Progenitor cell of endocrine pancreas (in vitro differentiated cells): ENCODE measurements at regions not wholly inside any gene's neighbourhood (a gene's known extent, or its start where the extent isn't known, plus 50 kb on each side); places are given as distances from the start of the nearest gene placed in this dataset.

Source experiments
- DNase-seq: peaks from one replicate; pipeline ENCODE4 v3.0.0; 2021; ENCODE audit warnings: low spot score; ENCODE audit not compliant: unreplicated experiment
- H3K27ac Mint-ChIP-seq: 2 replicates; pipeline ENCODE4 v1.8.0; 2021; ENCODE audit warnings: mild to moderate bottlenecking, moderate library complexity, mixed read lengths
- H3K27me3 Mint-ChIP-seq: 2 replicates; pipeline ENCODE4 v1.8.0; 2021; ENCODE audit warnings: mixed read lengths
- H3K36me3 Mint-ChIP-seq: 2 replicates; pipeline ENCODE4 v1.8.0; 2022; ENCODE audit warnings: mixed read lengths; ENCODE audit not compliant: insufficient read depth
- H3K4me1 Mint-ChIP-seq: 2 replicates; pipeline ENCODE4 v1.8.0; 2021; ENCODE audit warnings: low read depth, mixed read lengths
- H3K4me3 Mint-ChIP-seq: 2 replicates; pipeline ENCODE4 v1.8.0; 2021; ENCODE audit warnings: low read depth, mild to moderate bottlenecking, moderate library complexity, mixed read lengths
- H3K9me3 Mint-ChIP-seq: 2 replicates; pipeline ENCODE4 v1.8.0; 2021; ENCODE audit warnings: low read depth, mixed read lengths
- CTCF ChIP-seq: fragments of 200-600 bp; sonication (generic); IDR thresholded peaks from one replicate; pipeline ENCODE4 v1.5.0; 2021; ENCODE audit warnings: antibody characterized with exemption, mild to moderate bottlenecking; ENCODE audit not compliant: unreplicated experiment

DNA sequence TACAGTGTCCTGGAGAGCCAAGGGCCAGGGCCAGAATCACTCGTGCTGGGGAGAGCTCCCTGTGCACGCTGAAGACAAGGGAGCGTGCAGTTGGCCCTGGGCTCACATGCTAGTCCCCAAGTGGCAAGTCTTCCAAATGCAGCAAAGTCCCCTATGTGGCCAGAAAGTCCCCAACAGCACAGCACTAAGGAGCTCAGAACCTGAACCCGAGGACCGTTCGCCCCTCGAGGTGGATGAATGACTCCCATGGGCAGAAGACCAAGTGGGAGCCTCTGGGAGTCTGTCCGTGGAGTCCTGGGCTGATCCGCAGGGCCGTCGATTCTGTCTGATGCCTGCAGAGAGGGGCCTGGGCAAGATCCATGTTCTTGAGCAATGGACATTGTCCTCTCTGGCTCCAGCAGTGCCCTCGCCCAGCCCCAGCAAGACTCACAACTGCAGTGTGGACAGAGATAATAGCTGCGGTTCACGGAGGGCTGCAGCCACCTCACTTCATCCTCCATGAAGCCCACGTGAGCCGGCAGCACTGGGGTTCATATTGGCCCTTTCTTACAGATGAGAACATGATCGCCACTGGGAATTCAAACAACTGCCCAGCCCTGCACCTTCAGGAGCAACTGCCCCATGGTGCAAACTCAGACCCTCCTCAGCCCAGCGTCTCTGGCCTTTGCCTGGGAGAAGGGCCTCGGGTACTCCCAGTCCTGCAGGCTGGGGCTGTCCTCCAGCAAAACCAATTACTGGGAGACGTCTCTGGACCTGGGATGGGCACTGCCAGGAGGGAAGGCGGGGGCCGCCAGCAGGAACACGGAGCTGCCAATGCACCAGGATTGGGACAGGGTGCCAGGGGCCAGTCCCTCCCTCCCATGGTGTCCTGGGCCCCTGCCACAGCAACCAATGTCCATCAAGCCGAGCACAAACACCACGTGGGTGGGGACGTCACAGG is 243.7 kb downstream of the NPHP4 start:
- no peaks in the 10 kb centered on the region for H3K4me1 Mint-ChIP-seq
- H3K27ac Mint-ChIP-seq = no peak overlapping the region
- H3K4me3 Mint-ChIP-seq = no peak overlapping the region
- no peak for TF ChIP-seq CTCF
- H3K9me3 Mint-ChIP-seq = no peaks in the 10 kb centered on the region
- H3K36me3 Mint-ChIP-seq = no peaks in the 10 kb centered on the region
- peaks cover 39% of the 10 kb centered on the region for H3K27me3 Mint-ChIP-seq
- no peak for DNase-seq

DNA sequence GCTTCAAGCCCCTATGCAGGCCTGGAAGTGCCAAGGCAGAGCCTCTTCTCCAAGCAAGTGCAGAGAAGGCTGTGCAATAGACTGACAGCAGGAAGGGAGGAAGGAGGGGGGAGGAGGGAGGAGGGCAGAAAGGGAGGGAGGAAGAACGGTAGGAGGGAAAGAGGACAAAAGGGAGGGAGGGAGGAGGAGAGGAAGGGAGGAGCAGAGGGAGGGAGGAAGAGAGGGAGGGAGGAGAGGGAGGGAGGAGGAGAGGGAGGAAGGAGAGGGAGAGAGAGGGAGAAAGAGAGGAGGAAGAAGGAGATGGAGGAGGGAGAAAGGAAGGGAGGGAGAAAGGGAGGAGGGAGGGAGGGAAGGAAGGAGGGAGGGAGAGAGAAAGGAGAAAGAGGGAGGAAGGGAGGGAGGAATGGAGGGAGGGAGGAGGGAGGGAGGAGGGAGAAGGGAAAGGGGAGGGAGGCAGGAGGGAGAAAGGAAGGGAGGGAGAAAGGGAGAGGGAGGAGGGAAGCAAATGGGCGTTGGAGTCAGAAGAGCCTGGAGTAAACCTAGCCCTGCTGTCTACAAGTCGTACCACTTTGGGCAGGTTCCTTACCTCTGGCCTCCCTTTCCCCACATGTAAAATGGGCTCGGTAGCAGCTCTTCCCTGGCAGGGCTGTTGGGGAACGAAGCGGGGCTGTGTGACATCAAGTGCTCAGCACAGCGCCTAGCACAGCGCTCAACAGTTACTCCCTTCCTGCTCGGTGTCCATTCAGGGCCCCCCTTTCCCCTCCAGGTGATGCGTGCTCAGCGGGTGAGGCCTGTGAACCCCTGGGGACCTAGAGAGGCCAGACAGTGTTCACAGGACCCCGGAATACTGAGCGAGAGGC is 244.6 kb downstream of the NPHP4 start:
- Mint-ChIP-seq H3K27ac (no peak overlapping the region), H3K27me3 (peaks cover 39% of the 10 kb centered on the region), H3K4me3 (no peak overlapping the region), H3K36me3 (no peaks in the 10 kb centered on the region), H3K4me1 (no peaks in the 10 kb centered on the region), H3K9me3 (no peaks in the 10 kb centered on the region)
- TF ChIP-seq CTCF = no peak
- DNase-seq = no peak

GRCh38 chr1:5746611-5747425 is 245.4 kb downstream of the NPHP4 start:
- DNase-seq = no peak
- no peak overlapping the region for H3K27ac Mint-ChIP-seq
- no peaks in the 10 kb centered on the region for H3K9me3 Mint-ChIP-seq
- TF ChIP-seq CTCF = no peak
- H3K27me3 Mint-ChIP-seq = peaks cover 38% of the 10 kb centered on the region
- no peaks in the 10 kb centered on the region for H3K4me1 Mint-ChIP-seq
- H3K36me3 Mint-ChIP-seq = no peaks in the 10 kb centered on the region
- no peak overlapping the region for H3K4me3 Mint-ChIP-seq

DNA sequence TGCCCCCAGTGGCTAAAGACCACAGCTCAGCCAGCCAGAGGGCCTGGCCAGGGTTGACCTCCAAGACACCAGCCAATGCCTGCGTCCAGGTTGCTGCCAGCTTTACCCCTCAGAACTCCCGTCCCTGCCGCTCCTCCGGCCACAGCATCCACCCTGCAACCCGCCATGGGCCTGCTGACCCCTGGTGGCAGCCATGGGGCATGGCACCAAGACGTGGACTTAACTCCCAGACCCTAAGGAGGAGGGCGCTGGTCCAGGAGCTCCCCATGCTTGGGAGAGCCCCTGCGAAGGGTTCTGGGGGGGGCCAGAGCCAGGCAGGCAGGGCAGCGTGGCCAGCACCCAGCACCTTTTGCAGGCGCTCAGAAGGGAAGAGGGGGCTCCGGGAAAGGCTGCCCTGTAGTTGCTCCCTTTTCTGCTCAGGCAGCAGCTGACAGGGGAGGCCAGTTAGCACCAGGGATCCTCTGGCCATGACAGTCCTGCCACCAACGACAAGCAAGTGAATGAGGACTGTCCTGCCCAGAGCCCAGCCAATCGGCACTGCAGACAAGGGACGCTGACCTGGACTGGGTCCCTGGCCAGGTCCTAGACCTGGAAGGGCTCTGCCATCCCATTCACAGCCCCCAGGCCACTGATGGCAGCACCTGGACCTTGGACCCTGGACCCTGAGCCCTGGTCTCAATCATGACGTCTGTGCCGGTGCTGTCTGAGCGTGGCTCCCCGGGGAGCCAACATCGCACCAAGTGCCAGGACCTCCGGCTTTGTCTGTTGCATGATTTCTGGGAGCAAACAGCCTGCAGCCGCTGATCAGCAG is 246.2 kb downstream of the NPHP4 start:
- TF ChIP-seq CTCF = peak; percentile 92
- Mint-ChIP-seq H3K9me3 (no peaks in the 10 kb centered on the region), H3K36me3 (no peaks in the 10 kb centered on the region), H3K4me1 (no peaks in the 10 kb centered on the region), H3K4me3 (no peak overlapping the region), H3K27me3 (peaks cover 36% of the 10 kb centered on the region), H3K27ac (no peak overlapping the region)
- peak; percentile 75 for DNase-seq
